ENCODE measurements at regions not wholly inside any gene's neighbourhood (a gene's known extent, or its start where the extent isn't known, plus 50 kb on each side); places are given as distances from the start of the nearest gene placed in this dataset.

DNA sequence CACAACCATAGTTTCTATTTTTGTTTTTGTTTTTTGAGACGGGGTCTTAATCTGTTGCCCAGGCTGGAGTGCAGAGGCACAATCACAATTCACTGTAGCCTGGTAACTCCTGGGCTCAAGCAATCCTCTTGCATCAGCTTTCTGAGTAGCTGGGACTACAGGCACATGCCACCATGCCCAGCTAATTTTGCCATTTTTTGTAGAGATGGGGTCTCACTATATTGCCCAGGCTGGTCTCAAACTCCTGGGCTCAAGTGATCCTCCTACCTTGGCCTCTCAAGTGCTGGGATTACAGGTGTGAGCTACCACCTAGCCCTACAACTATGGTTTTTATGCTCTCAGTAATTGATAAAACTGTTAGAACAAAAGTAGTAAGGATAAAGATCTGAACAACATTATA is 147.5 kb upstream of the SHB start:
- no peak for DNase-seq

DNA sequence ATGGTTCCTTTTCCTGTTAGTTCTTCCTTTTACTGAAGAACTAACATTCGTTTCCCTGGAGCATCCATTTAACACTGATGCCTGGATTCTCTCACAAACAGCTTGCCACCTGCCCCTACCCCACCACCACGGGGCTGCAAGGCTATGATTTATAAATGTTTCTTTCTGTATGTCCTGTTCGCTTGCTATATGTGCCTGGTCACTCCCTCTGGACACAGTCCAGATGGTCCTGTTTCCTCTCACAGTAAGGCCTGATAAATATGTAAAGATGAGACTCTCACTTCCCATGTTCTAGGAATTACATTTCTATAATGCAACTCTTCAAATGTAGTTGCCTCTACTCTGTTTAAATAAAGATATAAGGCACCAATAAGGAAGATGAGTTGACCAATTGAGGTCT is 146.4 kb upstream of the SHB start:
- no peak for DNase-seq

DNA sequence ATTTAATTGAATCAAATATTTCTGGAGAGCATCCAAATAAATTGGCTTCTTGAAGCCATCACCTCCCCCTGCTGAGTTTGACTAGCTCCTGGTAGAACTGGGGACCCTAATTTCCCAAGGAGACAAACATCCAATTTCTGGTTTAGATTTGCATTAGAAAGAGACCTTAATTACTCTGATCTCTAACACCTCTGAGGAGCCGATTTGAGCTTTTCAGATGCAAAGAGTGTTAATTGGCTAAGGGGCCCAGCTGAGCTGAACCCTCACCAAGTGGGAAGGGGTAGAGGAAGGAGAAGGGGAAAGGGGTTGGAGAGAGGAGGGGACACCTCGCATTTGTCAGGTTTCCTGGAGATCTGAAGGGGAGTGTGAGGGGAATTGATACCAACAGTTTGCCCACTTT is 145.4 kb upstream of the SHB start:
- no peak for DNase-seq

DNA sequence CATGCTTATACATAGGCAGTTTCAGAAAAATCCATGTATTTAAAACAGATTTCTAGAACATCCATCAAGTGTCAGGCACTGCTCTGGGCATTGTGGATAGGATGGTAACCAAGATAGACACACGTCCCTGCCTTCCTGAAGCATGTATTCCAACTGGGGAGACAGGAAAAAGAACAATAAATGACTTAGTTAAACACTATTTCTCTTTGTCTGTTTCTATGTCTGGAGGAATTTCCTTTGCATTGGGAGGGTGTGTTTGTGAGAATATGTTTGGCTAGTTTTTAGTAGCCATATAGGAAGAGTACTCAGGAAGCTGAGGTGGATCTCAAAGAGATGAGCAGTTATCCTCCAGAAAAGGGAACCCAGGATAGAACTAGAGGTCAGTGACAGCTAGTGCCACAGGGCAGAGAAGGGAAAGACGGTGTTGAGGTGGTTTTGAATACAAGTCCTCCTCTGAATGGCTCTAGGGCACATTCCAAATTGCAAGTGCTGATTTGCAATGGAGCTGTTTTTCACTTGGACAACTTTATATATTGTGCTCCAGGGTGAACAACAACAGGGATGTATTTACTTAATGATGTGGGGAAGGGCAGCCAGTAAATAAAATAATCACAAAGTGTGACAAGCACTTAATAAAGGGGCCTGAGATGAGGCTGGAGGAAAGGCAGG is 144.7 kb upstream of the SHB start:
- no peak for DNase-seq

DNA sequence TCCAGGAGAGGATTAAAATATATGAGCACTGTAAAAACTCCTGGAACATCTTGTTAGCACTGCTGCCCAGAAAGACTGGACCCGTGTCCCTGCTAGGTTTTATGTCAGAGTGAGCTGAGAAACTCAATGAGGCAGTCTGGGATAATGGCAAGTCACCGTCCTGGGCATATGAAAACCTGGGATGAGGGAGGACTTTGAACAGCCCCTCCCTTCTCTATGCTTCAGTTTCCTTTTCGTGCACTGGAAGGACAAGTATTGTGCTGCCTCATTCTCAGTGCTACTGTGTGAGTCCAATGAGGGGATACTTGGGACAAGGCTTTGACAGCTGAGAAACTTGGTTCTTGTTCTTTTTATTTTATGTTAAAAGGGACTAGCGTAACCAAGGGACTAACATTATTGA is 143.0 kb upstream of the SHB start:
- no peak for DNase-seq

DNA sequence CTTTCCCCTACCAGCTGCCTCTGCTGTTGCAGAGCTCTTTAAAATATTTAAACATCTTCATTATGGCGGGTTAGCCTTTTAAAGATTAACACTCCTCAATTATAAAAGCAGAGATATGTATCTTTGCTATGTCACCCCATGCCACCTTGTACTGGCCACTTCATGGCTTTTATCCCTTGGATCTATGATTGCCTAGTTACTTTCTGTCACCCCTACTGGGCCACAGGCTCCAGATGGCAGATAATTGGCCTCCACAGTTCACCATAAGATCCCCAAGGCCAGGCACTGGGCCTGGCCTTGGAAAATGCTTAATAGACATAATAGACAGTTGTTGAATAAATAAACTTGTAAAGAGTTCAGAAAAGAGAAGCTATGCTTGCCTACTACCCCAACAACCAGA is 142.0 kb upstream of the SHB start:
- DNase-seq, result no peak

DNA sequence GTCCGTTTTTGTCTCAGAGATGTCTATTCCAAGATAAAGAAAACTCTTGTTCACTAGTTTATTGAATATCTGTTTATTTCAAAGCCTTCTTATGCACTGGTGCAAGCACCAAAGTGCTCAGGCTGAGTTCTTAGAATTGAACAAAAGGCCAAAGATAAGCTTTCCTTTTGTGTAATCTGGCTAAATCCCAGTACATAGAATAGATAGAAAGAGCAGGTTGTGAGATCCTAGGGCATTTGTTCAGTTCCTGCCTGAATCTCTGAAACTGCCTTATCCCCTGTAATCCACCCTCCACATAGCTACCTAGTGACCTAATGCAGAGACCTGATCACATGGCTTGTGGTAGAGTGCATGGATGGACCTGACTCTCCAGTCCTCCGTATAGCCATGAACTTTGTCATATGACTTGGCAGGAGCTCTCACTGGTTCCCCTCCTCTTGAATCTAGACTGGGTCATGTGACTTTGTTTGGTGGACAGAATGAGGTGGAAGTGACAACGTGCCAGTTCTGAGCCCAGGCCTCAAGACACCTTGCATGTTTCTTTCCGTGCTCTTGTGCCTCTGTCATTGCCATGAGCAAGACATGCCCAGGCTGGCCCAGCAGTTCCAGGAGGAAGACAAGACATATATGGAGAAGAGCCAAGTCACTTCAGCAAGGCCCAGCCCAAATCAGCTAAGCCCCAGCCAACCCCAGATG is 139.3 kb upstream of the SHB start:
- no peak for DNase-seq

DNA sequence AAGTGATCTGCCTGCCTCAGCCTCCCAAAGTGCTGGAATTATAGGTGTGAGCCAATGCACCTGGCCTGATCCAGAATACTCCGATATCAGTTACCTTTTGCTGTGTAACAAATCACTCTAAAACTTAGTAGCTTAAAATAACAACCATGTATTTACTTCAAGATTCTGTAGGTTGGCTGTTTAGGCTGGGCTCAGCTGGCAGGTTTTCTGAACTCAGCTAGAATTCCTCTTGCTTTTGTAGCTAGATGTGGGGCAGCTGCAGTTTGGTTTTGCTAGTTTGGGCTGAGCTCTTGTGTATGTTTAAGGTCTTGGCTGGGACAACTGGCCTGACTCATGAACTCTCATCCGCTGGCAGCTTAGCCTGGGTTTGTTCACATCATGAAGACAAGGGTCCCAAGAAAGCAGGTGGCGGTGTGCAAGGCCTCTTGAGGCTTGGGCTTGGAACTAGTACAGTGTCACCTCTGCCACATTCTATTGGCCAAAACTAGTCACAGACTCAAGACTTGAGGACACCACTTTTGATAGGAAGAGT is 138.3 kb upstream of the SHB start:
- no peak for DNase-seq

DNA sequence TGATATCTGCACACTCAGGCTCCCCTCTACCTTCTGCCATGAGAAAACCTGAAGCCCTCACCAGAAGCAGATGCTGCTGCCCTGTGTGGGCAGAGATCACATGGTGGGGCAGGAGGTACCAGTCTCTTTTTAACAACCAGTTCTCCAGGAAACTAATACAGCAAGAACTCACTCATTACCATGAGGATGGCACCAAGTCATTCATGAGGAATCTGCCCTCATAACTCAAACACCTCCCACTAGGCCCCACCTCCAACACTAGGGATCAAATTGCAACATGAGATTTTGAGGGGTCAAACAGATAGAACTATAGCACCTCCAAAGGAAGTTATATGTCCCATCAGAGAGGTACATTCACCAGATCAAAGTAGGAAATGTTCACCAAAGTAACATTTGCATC is 136.3 kb upstream of the SHB start:
- DNase-seq, result no peak

DNA sequence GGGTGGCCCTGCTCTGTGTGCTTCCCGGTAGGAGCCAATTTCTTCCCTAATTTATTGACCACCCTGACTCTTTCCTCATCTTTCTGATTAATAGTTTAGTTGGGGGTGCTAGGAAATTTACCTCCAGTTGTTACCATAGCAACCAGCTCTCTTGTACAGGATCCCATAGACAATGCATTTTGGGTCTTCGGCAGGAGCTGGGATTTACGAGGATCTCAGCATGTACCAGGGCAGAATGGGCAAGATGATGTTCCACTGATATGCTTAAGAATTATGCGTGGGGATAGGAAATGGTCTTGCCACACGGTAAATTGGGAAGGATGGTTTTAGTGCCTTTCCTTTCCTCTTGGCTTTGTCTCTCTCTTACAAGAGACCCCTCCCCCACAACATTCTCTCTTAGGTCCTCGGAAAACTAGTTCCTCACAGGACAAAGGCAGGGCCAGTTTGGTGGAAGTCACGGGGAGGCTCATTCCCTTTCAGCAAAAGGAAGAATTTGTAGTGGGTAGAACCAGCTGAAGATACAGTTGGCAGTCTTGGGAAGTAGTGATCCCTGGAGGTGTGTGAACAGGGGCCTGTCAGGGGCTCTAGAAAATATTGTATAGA is 133.4 kb upstream of the SHB start:
- no peak for DNase-seq

DNA sequence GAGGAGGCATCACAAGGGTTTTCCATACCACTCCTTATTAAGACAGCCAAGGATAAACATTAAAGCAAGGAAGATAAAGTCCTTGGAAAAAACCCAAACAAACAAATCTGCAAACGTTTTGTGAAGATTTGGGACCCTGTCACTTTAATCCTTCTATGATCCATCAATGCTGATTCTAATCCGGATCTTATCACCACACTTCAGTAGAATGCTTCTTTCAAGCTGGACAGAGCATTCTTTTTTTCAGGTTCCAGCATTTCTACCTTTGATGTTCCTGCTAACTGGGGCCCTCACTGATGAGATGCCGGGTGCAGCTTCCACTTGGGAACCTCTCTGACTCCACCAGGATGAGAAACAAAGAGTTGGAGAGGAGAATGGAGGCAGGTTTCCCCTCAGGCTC is 132.8 kb upstream of the SHB start:
- no peak for DNase-seq

DNA sequence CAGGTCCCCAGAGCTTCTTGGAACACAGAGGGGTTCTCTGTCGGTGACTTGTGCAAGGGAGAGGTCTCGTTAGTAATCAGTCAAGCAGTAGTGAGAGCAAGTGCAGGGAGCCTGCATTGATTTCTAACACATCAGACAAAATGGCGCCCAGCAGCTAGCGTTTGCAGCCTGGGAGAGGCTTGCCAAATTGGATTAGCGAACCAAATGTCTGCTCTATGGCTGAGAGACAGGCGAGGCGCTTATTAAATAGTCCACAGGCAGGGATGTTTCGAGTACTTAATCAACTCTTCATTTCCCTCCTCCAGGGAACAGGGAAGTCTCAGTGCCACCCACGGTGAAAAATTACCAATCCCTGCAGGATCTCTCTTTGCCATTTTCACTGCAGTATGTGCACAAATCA is 131.4 kb upstream of the SHB start:
- DNase-seq, result no peak

DNA sequence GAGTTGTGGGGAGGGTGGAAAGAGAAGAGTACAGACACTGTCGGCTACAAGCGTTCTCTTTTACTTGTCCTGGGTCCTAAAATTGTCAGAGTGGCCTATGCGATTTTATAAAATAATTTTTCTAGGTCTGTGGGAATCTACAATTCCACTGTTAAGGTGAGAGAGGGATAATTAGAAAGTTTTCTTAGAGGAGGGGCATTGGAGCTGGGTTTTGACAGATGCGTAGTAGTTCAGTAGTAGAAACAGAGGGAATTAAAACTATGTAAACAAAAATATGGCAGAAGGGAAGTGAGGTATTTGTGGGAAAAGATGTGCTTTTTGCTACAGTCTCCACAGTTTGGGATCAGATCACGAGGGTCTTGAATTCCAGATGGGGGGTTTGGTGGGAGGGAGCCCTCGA is 129.1 kb upstream of the SHB start:
- no peak for DNase-seq

DNA sequence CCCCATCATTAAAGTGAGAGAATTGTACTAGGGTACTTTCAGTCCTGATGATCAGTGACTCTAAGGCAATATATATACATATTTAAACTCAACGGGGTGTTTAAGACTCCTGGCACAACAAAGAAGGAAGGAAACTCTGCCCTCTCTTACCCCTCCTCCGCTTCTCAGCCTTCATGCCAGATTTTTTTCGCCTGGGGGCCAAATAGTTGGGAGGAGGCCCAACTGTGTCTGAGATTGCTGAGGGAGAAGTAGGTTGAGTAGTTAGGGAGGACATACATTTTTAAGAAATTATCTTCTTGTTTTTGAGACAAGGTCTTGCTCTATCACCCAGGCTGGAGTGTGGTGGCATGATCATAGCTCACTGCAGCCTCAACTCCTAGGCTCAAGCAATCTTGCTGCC is 127.7 kb upstream of the SHB start:
- DNase-seq, result no peak

DNA sequence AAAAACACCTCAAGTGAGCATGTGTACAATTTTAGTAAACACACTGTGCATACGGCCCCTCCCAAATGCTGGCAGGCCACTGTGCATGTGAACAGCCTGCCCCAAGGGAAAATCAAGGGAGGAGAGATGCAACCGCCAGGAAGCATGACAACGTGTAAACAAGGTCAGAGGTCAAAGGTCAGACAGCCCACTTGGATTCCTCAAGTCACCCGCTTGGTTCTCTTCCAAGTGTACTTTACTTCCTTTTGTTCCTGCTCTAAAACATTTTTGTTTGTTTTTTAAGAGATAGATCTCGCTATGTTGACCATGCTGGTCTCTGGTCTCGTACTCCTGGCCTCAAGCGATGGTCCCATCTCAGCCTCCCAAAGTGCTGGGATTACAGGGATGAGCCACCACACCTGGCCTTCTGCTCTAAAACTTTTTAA is 126.7 kb upstream of the SHB start:
- DNase-seq, result no peak

DNA sequence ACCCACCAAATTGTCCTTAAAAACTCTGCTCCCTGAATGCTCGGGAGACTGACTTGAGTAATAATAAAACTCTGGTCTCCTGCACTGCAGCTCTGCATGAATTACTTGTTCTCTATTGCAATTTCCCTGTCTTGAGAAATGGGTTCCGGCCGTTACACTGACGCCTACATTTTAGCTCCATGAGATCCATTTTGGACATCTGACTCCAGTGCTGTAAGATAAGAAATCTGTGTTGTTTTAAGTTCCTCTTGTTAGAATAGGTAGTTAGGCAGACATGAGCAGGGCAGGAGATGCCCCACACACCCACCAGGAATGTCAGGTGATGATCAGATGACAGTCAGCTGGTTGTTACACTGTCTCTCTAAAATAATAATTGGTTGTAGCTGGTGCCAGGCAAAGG is 125.8 kb upstream of the SHB start:
- DNase-seq, result no peak

DNA sequence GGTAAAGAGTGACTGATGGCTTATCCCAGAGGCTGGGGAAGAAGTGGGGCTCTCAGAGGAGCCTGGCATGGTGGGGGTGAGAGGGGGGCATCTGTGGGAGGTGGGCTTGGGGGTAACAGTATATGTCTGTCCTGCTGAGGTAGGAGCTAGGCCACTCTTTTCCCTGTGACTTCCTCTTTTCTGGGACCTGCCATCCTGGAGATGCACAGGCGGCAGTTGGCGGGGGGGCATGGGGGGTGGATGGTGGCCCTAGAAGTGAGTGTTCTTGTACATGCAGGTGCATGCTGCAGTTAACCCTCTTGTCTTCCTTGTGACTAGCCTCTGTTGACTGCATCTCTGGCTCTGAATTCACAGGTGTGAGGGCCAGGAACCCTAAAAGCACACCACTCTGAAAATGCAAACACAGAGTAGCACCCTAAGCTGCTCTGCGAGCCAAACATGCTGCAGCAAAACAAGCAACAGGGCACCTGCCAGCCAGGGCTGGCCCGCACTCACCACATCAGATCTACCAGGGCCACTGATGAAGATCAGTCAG is 123.8 kb upstream of the SHB start:
- no peak for DNase-seq

DNA sequence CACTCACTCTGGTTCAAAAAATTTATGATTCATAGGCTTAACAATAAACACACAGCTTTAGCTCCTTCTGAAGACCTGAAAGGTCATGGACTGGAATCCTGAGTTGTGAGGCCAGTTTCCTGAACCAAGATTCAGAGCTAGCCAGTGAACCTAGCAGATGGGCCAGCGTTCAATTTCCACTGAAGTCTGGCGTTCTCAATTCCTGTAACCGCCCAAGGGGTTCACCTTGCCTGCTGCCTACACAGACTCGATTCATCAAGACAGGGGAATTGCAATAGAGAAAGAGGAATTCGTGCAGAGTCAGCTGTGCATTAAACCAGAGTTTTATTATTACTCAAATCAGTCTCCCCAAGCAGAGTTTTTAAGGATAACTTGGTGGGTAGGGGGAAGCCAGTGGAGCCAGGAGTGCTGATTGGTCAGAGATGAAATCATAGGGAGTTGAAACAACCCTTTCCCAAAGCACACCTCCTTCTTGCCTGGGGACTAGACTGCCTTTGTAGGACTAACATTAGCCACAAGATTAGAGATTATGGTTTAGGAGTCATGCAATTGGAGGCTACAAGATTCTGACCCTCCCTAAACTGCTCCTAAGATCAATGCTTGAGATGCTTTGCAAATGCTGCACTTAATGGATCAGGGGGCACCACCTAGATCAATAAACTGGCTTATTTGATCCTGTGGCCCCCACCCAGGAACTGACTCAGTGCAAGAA is 117.5 kb upstream of the SHB start:
- DNase-seq, result no peak

DNA sequence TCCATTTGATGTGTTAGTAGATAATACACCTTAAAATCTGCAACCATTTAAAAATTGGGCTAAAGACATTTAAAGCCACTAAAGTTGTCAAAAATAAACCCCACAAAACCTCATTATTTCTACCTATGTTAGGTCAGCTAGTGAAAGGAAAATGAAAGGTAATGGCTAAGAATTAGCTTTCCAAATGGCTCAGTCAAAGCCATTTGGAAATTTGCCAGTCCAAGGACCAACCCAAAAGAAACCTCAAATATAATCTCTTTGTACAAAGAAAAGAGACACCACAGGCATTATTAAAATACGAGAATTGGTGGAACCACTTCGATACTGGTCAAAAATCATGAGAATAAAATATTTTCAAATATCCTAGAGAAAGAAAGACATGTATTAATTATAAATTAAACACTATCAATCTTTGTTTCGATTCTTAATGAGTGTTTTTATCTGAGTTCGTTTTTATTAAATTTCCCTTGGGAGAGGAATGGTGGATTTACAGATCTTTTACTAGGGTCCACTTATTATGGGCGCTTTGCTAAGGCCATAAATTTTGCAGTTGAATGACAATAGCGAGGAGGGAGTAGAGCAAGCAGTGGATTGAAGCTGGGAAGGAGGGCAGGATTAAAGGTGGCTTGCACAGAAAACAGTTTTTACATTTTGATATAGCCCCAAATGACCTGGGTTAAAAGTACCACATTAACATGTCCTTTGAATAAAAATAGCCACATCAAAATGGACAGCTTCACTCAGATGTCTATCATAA is 116.8 kb upstream of the SHB start:
- DNase-seq, result no peak

DNA sequence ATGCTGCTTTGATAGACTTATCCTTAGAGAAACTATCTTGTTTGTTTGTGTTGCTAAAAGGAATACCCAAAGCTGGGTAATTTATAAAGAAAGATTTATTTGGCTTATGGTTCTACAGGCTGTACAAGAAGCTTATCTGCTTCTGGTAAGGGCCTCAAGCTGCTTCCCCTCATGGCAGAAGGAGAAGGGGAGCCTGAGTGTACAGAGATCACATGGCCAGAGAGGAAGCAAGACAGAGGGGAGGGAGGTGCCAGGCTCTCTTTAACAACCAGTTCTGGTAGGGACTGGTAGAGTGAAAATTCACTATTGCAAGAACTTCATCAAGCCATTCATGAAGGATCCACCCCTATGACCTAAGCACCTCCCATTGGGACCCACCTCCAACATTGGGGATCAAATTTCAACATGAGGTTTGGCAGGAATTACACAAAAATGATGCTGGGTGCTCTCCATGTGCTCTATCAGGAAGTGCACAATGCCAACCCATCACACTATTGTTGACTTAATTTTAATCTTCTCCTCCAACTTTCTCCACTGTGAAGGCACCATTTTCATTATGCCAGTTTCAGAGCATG is 115.1 kb upstream of the SHB start:
- no peak for DNase-seq

DNA sequence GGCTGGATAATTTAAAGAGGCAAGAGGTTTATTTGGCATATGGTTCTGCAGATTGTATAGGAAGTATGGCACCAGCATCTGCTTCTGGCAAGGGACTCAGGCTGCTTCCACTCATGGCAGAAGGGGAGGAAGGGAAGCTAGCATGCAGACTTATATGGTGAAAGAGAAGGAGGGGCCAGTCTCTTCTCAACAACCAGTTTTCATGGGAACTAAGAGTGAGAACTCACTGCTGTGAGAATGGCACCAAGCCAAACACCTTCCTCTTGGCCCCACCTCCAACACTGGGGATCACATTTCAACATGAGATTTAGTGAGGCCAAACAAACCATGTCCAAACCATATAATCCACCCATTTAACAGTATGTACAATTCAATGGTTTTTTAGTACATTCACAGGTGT is 113.3 kb upstream of the SHB start:
- no peak for DNase-seq

DNA sequence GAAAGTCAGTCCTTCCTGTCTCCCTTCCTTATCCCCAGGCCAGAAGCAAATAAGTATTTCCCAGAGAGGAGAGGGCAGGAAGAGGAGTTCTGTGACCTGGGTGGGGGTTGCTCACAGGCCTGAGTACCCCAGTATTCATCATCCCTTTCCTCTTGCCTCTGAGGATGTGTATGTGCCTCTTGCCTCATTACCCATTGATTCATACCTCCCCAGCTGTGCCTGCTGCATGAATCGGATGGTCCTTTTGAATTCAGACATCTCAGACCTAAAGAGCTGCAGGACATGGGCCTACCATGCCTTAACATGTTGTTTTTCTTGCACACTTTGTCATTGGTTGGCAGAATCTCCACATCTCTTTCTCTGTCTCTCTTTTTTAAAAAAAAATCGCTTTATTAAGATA is 112.8 kb upstream of the SHB start:
- DNase-seq, result no peak

Data from activated naive CD4-positive, alpha-beta T cell treated with anti-CD3 and anti-CD28 coated beads, Interleukin-2, amount 50 U/mL, for 16 hours (primary cell).